Prostate gland (tissue), 2 donors: ENCODE measurements at regions not wholly inside any gene's neighbourhood (a gene's known extent, or its start where the extent isn't known, plus 50 kb on each side); places are given as distances from the start of the nearest gene placed in this dataset.

Source experiments
- POLR2A ChIP-seq: fragments of 450-650 bp; IDR thresholded peaks from one replicate; pipeline ENCODE4 v1.6.1; 2016; ENCODE audit warnings: antibody characterized with exemption, mild to moderate bottlenecking
- TF ChIP-seq, protein P1 (sequence below), 4 experiments: fragments of 200-600 bp in 2 of 4; fragments of 450-650 bp in 2 of 4; sonication (generic) in 2 of 4; IDR thresholded peaks; 1 replicate in 3 of 4; 2 replicates in 1 of 4; pipeline ENCODE4 v1.5.1; 2016 to 2019; ENCODE audit warnings: antibody characterized with exemption in 4 of 4, mild to moderate bottlenecking in 2 of 4, moderate library complexity in 2 of 4

DNA sequence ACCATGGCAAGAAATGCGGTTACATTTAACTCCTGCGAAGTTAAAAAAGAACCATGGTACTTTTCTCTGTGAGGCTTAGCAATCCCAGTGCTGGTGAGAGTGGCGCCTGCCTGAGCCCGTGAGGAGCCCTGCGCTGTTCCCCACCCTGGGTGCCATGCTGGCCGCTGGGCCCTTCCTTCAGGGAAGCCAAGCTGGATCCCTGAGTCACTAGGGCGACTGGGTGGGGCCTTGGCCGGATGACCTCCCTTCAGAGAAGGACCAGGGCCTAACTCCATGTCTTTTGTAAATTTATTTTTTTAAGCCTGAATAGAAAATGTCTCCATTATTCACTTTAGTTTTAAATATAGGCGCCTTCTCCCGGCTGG, 209.1 kb downstream of the ERMARD start:
- TF ChIP-seq, protein P1, sequence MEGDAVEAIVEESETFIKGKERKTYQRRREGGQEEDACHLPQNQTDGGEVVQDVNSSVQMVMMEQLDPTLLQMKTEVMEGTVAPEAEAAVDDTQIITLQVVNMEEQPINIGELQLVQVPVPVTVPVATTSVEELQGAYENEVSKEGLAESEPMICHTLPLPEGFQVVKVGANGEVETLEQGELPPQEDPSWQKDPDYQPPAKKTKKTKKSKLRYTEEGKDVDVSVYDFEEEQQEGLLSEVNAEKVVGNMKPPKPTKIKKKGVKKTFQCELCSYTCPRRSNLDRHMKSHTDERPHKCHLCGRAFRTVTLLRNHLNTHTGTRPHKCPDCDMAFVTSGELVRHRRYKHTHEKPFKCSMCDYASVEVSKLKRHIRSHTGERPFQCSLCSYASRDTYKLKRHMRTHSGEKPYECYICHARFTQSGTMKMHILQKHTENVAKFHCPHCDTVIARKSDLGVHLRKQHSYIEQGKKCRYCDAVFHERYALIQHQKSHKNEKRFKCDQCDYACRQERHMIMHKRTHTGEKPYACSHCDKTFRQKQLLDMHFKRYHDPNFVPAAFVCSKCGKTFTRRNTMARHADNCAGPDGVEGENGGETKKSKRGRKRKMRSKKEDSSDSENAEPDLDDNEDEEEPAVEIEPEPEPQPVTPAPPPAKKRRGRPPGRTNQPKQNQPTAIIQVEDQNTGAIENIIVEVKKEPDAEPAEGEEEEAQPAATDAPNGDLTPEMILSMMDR (IDR thresholded peaks at IDR 0.05) = no peak
- TF ChIP-seq POLR2A = no peak
